ENCODE measurements at regions not wholly inside any gene's neighbourhood (a gene's known extent, or its start where the extent isn't known, plus 50 kb on each side); places are given as distances from the start of the nearest gene placed in this dataset.

DNA sequence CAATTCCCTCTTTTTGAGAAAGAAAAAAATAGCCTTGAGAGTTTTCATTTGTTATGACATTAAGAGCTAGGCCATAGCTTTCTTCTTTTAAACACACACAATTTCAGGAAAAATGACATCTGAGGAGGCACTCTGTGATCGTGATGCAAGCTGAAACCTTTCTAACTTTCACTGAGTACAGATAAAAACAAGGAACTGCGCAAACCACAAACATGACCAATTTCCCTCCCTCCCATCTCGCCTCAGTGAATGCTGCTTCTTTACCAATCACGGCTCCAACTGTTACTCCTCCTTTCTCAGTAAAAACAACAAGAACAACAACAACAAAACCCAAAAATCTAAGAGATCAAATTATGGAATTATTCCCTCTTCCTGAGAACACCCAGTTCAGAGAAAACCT is 626.8 kb downstream of the TLL1 start:
- no peak overlapping the region for H3K23ac ChIP-seq (ENCODE audit: insufficient read length, low read depth, low read length)
- H3K4ac ChIP-seq (ENCODE audit: low read depth, low read length), result no peak overlapping the region
- no peaks in the 10 kb centered on the region for H3K23me2 ChIP-seq (ENCODE audit: insufficient read length, low read depth, low read length, poor library complexity, severe bottlenecking)
- TF ChIP-seq, protein P1, sequence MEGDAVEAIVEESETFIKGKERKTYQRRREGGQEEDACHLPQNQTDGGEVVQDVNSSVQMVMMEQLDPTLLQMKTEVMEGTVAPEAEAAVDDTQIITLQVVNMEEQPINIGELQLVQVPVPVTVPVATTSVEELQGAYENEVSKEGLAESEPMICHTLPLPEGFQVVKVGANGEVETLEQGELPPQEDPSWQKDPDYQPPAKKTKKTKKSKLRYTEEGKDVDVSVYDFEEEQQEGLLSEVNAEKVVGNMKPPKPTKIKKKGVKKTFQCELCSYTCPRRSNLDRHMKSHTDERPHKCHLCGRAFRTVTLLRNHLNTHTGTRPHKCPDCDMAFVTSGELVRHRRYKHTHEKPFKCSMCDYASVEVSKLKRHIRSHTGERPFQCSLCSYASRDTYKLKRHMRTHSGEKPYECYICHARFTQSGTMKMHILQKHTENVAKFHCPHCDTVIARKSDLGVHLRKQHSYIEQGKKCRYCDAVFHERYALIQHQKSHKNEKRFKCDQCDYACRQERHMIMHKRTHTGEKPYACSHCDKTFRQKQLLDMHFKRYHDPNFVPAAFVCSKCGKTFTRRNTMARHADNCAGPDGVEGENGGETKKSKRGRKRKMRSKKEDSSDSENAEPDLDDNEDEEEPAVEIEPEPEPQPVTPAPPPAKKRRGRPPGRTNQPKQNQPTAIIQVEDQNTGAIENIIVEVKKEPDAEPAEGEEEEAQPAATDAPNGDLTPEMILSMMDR (conservative IDR thresholded peaks at IDR 0.05), result no peak
- no peaks in the 10 kb centered on the region for H3K79me1 ChIP-seq (ENCODE audit: insufficient read depth, low read depth, low read length, poor library complexity, severe bottlenecking)
- H2BK15ac ChIP-seq (ENCODE audit: low read depth, low read length), result no peak overlapping the region
- DNase-seq, result no peak
- H3K9ac ChIP-seq (ENCODE audit: extremely low read depth, insufficient read length, low read length), result no peak overlapping the region
- H2BK5ac ChIP-seq (ENCODE audit: insufficient read length, low read length), result no peak overlapping the region
- H3K4me1 Mint-ChIP-seq, result peaks cover 0 to 4% of the 10 kb centered on the region in 2 experiments; a peak in 2 of 4 replicates
- no peak overlapping the region for H3K14ac ChIP-seq (ENCODE audit: insufficient read depth, low read length)
- no peak overlapping the region for H3K27ac ChIP-seq (ENCODE audit: insufficient read length, low read depth, low read length)
- no peaks in the 10 kb centered on the region for H3K27me3 Mint-ChIP-seq (ENCODE audit: low read depth)
- H3K36me3 Mint-ChIP-seq (ENCODE audit: insufficient read depth in 1 of 3, low read depth in 3 of 3), result no peaks in the 10 kb centered on the region; a peak in 1 of 7 replicates
- H3K4me2 ChIP-seq (ENCODE audit: insufficient read depth, insufficient read length, low read length), result no peak overlapping the region
- H2BK12ac ChIP-seq (ENCODE audit: insufficient read length, low read depth, low read length), result no peak overlapping the region
- H3K9me3 Mint-ChIP-seq, result no peaks in the 10 kb centered on the region; a peak in 1 of 5 replicates
- no peaks in the 10 kb centered on the region for H3K27me3 ChIP-seq (ENCODE audit: insufficient read depth, low read length)
- H2BK120ac ChIP-seq (ENCODE audit: low read depth, low read length, poor library complexity, severe bottlenecking), result no peak overlapping the region
- no peak overlapping the region for H4K8ac ChIP-seq (replicated peaks; ENCODE audit: insufficient read length, low read depth, low read length)
- no peak overlapping the region for H3K4me3 Mint-ChIP-seq
- no peak overlapping the region for H2AK5ac ChIP-seq (ENCODE audit: insufficient read length, low read length)
- WGBS (ENCODE audit: extremely low coverage, insufficient read length, low lambda C conversion rate), result no CpG with 5 or more reads among the region's 4 CpGs
- no peak overlapping the region for H4K5ac ChIP-seq (ENCODE audit: insufficient read length, low read depth, low read length)
- H4K91ac ChIP-seq (ENCODE audit: insufficient read length, low read depth, low read length), result no peak overlapping the region
- H3K9me3 ChIP-seq (ENCODE audit: control insufficient read depth, low read depth, low read length), result no peaks in the 10 kb centered on the region
- no peak overlapping the region for H2BK20ac ChIP-seq (ENCODE audit: low read depth, low read length, poor library complexity, severe bottlenecking)
- no peaks in the 10 kb centered on the region for H3K79me2 ChIP-seq (ENCODE audit: insufficient read depth, low read length)
- H3K27ac Mint-ChIP-seq, result no peak overlapping the region
- no peak overlapping the region for H3K18ac ChIP-seq (ENCODE audit: insufficient read length, low read depth, low read length)
- H3K4me1 ChIP-seq (ENCODE audit: insufficient read depth, low read length), result peaks cover 2% of the 10 kb centered on the region; the same call in 1 of the 2 replicates
- H3T11ph ChIP-seq (ENCODE audit: low read length), result no peak overlapping the region
- H3K56ac ChIP-seq (ENCODE audit: insufficient read length, low read depth, low read length), result no peak overlapping the region
- no peaks in the 10 kb centered on the region for H4K20me1 ChIP-seq (ENCODE audit: control insufficient read depth, insufficient read depth, insufficient read length)
- no peak overlapping the region for H2AFZ ChIP-seq (ENCODE audit: low read length)
